ENCODE measurements at regions not wholly inside any gene's neighbourhood (a gene's known extent, or its start where the extent isn't known, plus 50 kb on each side); places are given as distances from the start of the nearest gene placed in this dataset.

- Histone ChIP-seq H3K4me2 (ENCODE audit: low read depth, low read length) (no peak overlapping the region), H3K4me1 (ENCODE audit: control insufficient read depth, insufficient read depth, low read length) (no peaks in the 10 kb centered on the region), H4K20me1 (ENCODE audit: insufficient read depth, low read length) (no peaks in the 10 kb centered on the region), H3K18ac (ENCODE audit: low read depth, low read length) (no peak overlapping the region), H2AK9ac (replicated peaks; ENCODE audit: low read depth, low read length, poor library complexity) (no peak overlapping the region), H4K5ac (ENCODE audit: low read depth, low read length) (no peak overlapping the region), H4K8ac (ENCODE audit: low read depth in 2 of 2, low read length in 2 of 2) (no peak overlapping the region), H3K9me1 (ENCODE audit: insufficient read depth, low read length) (no peaks in the 10 kb centered on the region), H3K4me3 (ENCODE audit: insufficient read depth, low read depth, low read length) (no peak overlapping the region), H2BK15ac (ENCODE audit: low read depth, low read length) (no peak overlapping the region), H3K9me3 (ENCODE audit: control insufficient read depth, insufficient read depth, low read length) (peaks cover 9% of the 10 kb centered on the region), H2AFZ (replicated peaks; ENCODE audit: low read length, poor library complexity) (no peak overlapping the region), H2AK5ac (ENCODE audit: low read depth, low read length) (no peak overlapping the region), H3K79me1 (ENCODE audit: low read depth in 1 of 2, low read length in 2 of 2) (no peaks in the 10 kb centered on the region), H2BK120ac (ENCODE audit: low read depth, low read length) (no peak overlapping the region), H3K23ac (ENCODE audit: low read depth, low read length) (no peak overlapping the region), H3K27ac (ENCODE audit: insufficient read depth, low read length) (no peak overlapping the region), H3K9ac (ENCODE audit: low read depth, low read length) (no peak overlapping the region), H3K4ac (ENCODE audit: low read depth, low read length) (no peak overlapping the region), H2BK5ac (ENCODE audit: low read depth, low read length, poor library complexity, severe bottlenecking) (no peak overlapping the region), H4K91ac (ENCODE audit: insufficient read depth, low read depth, low read length) (no peak overlapping the region), H3K36me3 (ENCODE audit: control insufficient read depth, insufficient read depth, low read length) (no peaks in the 10 kb centered on the region), H3K56ac (ENCODE audit: extremely low read depth, insufficient read depth, low read length) (no peak overlapping the region), H2BK20ac (ENCODE audit: low read depth, low read length) (no peak overlapping the region), H3K14ac (replicated peaks; ENCODE audit: low read depth, low read length) (no peak overlapping the region), H3K27me3 (ENCODE audit: control insufficient read depth, insufficient read depth, low read length) (no peaks in the 10 kb centered on the region)
- dilution Hi-C loops (cut with HindIII; ENCODE audit: low sequenced_read_pairs, unreplicated experiment) (no loop called here), in situ Hi-C loops (cut with MboI; ENCODE audit: low sequenced_read_pairs) (no loop called here), intact Hi-C loops (cut with micrococcal nuclease) (no loop called here)
- POLR2A ChIA-PET (ENCODE audit: unreplicated experiment), result no interaction called here
- no CpG with 5 or more reads among the region's 1 CpG for WGBS, 2 experiments (ENCODE audit: extremely low coverage in 2 of 2, insufficient read length in 1 of 2)
- DNase-seq, result no peak
- CTCF ChIA-PET, result no interaction called here
- TF ChIP-seq CTCF (conservative IDR thresholded peaks at IDR 0.05; ENCODE audit: low read depth, low read length) (no peak), SMC3 (IDR thresholded peaks at IDR 0.05; ENCODE audit: low read depth, low read length) (no peak), NFE2L2 (IDR thresholded peaks at IDR 0.05; ENCODE audit: low read depth, low read length) (no peak), RCOR1 (IDR thresholded peaks at IDR 0.05; ENCODE audit: insufficient replicate concordance, low read length) (no peak), CEBPB (IDR thresholded peaks at IDR 0.05; ENCODE audit: low read depth, low read length) (no peak), RAD21 (IDR thresholded peaks at IDR 0.05; ENCODE audit: low read length) (no peak), RFX5 (IDR thresholded peaks at IDR 0.05; ENCODE audit: low read depth, low read length) (no peak), BHLHE40 (IDR thresholded peaks at IDR 0.05; ENCODE audit: low read depth, low read length) (no peak), FOS (IDR thresholded peaks at IDR 0.05; ENCODE audit: low read depth, low read length) (no peak), CHD1 (IDR thresholded peaks at IDR 0.05; ENCODE audit: low read depth, low read length) (no peak)
- no peak for ATAC-seq (ENCODE audit: low read depth)
- BruUV-seq (replicated peaks), result no TSS peak
Observed at GRCh38 chr7:21334906-21335305, 93.0 kb upstream of the SP4 start.
